IPS-15b (cell line): ENCODE measurements at regions not wholly inside any gene's neighbourhood (a gene's known extent, or its start where the extent isn't known, plus 50 kb on each side); places are given as distances from the start of the nearest gene placed in this dataset.

Source experiments
- H3K27me3 ChIP-seq: one replicate; pipeline ENCODE4 v1.6.1; 2013; ENCODE audit warnings: low read length; ENCODE audit not compliant: control insufficient read depth, insufficient read depth
- H3K36me3 ChIP-seq: one replicate; pipeline ENCODE4 v1.6.1; 2013; ENCODE audit warnings: low read length; ENCODE audit not compliant: control insufficient read depth, insufficient read depth
- H3K4me1 ChIP-seq: one replicate; pipeline ENCODE4 v1.6.1; 2013; ENCODE audit warnings: mild to moderate bottlenecking, low read length; ENCODE audit not compliant: control insufficient read depth, insufficient read depth
- H3K4me3 ChIP-seq: one replicate; pipeline ENCODE4 v1.5.1; 2013; ENCODE audit warnings: low read depth, low read length
- H3K9ac ChIP-seq: one replicate; pipeline ENCODE4 v1.6.1; 2013; ENCODE audit warnings: low read depth, mild to moderate bottlenecking, low read length
- H3K9me3 ChIP-seq: one replicate; pipeline ENCODE4 v1.6.1; 2013; ENCODE audit warnings: mild to moderate bottlenecking, low read length; ENCODE audit not compliant: control insufficient read depth, insufficient read depth

DNA sequence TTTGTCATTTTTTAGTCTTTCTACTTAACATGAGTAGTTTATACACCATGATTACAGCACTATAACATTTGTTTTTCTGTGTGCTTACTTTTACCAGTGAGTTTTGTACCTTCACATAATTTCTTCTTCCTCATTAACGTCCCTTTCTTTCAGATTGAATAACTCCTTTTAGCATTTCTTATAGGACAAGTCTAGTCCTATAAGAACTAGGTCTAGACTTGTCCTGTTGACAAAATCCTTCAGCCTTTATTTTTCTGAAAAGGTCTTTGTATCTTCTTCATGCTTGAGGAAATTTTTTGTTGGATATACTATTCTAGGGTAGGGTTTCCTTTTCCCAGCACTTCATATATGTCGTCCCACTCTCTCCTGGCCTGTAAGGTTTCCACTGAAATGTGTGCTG is 253.3 kb upstream of the ARHGAP24 start:
- Histone ChIP-seq H3K4me3 (no peak overlapping the region), H3K9ac (no peak overlapping the region), H3K4me1 (no peaks in the 10 kb centered on the region), H3K27me3 (no peaks in the 10 kb centered on the region), H3K36me3 (no peaks in the 10 kb centered on the region), H3K9me3 (peaks cover 9% of the 10 kb centered on the region)

DNA sequence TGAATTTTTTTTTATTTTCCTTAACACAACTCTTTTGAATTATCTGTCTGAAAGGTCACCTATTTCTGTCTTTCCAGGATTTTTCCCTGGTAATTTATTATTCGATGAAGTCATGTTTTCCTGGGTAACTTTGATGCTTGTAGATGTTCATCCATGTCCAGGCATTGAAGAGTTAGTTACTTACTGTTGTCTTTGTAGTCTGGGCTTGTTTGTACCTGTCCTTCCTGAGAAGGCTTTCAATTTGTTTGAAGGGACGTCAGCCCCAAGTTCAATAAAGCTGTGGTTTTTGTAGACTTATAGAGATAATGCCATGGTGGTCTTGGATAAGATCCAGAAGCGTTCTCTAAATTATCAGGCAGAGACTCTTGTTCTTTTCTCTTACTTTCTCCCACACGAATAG is 252.4 kb upstream of the ARHGAP24 start:
- Histone ChIP-seq H3K9ac (no peak overlapping the region), H3K4me1 (no peaks in the 10 kb centered on the region), H3K27me3 (no peaks in the 10 kb centered on the region), H3K4me3 (no peak overlapping the region), H3K36me3 (no peaks in the 10 kb centered on the region), H3K9me3 (peaks cover 9% of the 10 kb centered on the region)

DNA sequence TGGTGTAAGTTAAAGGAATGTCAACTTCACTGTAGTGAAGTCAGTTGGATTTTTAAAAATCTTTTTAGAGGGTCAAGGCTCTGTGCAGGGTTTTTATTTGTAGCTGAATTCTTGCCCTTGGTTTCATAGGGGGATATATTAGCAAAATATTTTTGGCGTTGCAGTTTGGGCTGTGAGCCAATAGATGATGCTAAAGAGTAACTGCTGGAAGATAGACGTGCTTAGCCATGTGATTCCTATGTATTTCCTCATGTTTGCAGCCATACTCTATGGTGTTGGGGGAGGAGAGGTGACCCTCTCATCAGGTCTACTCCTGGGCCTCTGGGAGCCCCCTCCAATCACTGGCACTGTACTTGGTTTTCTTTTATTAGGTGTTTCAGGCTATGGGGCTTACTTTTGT is 246.7 kb upstream of the ARHGAP24 start:
- Histone ChIP-seq H3K9me3 (peaks cover 5% of the 10 kb centered on the region), H3K36me3 (no peaks in the 10 kb centered on the region), H3K4me1 (no peaks in the 10 kb centered on the region), H3K9ac (no peak overlapping the region), H3K27me3 (no peaks in the 10 kb centered on the region), H3K4me3 (no peak overlapping the region)

- Histone ChIP-seq H3K4me3 (no peak overlapping the region), H3K36me3 (no peaks in the 10 kb centered on the region), H3K4me1 (no peaks in the 10 kb centered on the region), H3K9ac (no peak overlapping the region), H3K27me3 (no peaks in the 10 kb centered on the region), H3K9me3 (no peaks in the 10 kb centered on the region)
Observed at GRCh38 chr4:85233516-85233915, 241.4 kb upstream of the ARHGAP24 start.

DNA sequence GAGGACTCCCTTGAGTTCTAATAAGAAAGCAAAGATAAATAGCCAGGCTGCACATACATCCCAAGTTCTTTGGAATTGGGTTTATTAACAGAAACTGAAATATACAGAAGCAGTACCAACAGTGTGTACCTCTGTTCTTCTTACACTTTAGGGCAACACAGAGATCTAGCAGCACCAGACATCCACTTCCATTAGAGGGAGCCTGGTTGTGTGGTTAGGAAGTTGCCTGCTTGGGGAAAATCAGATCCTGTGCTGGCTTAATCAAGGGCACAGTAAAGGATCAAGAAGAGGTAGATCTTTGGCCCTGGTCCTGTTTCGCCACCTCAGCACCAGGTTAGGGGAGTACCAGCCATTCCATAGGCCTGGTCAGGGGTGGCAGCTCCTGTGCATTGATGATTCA is 231.1 kb upstream of the ARHGAP24 start:
- Histone ChIP-seq H3K9ac (no peak overlapping the region), H3K9me3 (no peaks in the 10 kb centered on the region), H3K4me1 (no peaks in the 10 kb centered on the region), H3K4me3 (no peak overlapping the region), H3K36me3 (no peaks in the 10 kb centered on the region), H3K27me3 (no peaks in the 10 kb centered on the region)

DNA sequence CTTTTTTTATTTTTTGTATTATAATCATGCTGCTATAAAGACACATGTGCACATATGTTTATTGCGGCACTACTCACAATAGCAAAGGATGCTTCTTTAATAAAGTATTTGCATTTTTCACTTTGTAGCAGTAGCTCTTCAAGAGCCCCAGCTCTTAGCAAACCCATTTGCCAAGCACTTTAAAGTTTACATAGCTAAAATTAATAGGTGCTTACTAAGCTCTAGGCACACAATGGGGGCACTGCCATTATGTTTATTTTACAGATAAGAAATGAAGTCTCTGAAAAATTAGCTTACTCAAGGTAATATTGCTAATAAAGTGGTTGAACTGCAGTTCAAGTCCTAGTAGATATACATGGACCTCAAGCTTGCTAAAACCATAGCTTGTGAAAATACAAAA is 230.3 kb upstream of the ARHGAP24 start:
- Histone ChIP-seq H3K36me3 (no peaks in the 10 kb centered on the region), H3K4me3 (no peak overlapping the region), H3K27me3 (no peaks in the 10 kb centered on the region), H3K9me3 (no peaks in the 10 kb centered on the region), H3K9ac (no peak overlapping the region), H3K4me1 (no peaks in the 10 kb centered on the region)

GRCh38 chr4:85246055-85246454 is 228.9 kb upstream of the ARHGAP24 start:
- Histone ChIP-seq H3K9ac (no peak overlapping the region), H3K9me3 (no peaks in the 10 kb centered on the region), H3K27me3 (no peaks in the 10 kb centered on the region), H3K36me3 (no peaks in the 10 kb centered on the region), H3K4me1 (peaks cover 2% of the 10 kb centered on the region), H3K4me3 (no peak overlapping the region)

DNA sequence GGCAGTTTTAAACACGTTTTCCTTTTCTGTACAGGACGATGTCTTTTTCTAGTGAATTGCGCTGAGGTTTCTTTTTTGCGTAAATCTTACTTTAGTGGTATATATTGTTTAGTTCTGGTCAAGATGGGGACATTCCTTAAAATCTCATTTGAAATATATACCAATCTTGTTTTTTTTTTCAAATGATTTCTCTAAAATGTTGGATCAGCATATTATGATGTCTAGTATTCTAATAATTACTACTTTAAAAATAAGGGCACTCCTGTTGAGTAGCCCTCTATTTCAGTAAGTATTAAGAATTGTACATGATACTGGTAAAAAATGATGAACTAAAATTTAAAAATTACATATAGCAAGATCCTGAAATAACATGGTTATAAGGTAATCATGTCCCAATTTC is 224.1 kb upstream of the ARHGAP24 start:
- no peaks in the 10 kb centered on the region for H3K27me3 ChIP-seq
- H3K36me3 ChIP-seq = no peaks in the 10 kb centered on the region
- H3K4me3 ChIP-seq = no peak overlapping the region
- H3K9ac ChIP-seq = no peak overlapping the region
- H3K4me1 ChIP-seq = peaks cover 2% of the 10 kb centered on the region
- no peaks in the 10 kb centered on the region for H3K9me3 ChIP-seq

GRCh38 chr4:85257817-85258370 is 217.1 kb upstream of the ARHGAP24 start:
- Histone ChIP-seq H3K27me3 (no peaks in the 10 kb centered on the region), H3K4me3 (no peak overlapping the region), H3K36me3 (no peaks in the 10 kb centered on the region), H3K9me3 (no peaks in the 10 kb centered on the region), H3K4me1 (no peaks in the 10 kb centered on the region), H3K9ac (no peak overlapping the region)

DNA sequence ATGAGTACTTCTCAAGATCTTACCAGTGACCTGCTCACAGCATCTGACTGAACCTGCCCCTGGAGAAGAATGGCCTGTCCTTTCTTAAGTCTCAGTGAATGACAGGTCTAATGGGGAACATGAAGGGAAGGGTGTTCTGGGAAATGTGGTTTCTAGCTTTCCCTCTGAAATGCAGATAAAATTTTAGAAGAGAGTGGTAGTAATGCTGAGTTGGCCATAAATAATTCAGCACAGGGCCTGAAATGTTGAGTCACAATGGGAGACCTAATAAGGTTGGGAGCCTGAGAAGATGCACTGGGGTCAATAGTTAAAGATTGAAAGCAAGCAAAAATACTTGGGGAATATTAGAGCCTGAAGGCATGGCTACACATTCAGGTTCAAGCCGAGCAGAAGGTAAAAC is 214.9 kb upstream of the ARHGAP24 start:
- H3K4me3 ChIP-seq = no peak overlapping the region
- no peak overlapping the region for H3K9ac ChIP-seq
- H3K4me1 ChIP-seq = no peaks in the 10 kb centered on the region
- no peaks in the 10 kb centered on the region for H3K9me3 ChIP-seq
- H3K36me3 ChIP-seq = no peaks in the 10 kb centered on the region
- no peaks in the 10 kb centered on the region for H3K27me3 ChIP-seq

- H3K27me3 ChIP-seq = no peaks in the 10 kb centered on the region
- H3K9me3 ChIP-seq = no peaks in the 10 kb centered on the region
- H3K36me3 ChIP-seq = no peaks in the 10 kb centered on the region
- H3K4me1 ChIP-seq = no peaks in the 10 kb centered on the region
- no peak overlapping the region for H3K9ac ChIP-seq
- no peak overlapping the region for H3K4me3 ChIP-seq
Observed at GRCh38 chr4:85265234-85265633, 209.7 kb upstream of the ARHGAP24 start.

GRCh38 chr4:85268188-85268587 is 206.8 kb upstream of the ARHGAP24 start:
- Histone ChIP-seq H3K4me1 (no peaks in the 10 kb centered on the region), H3K27me3 (no peaks in the 10 kb centered on the region), H3K36me3 (no peaks in the 10 kb centered on the region), H3K4me3 (no peak overlapping the region), H3K9ac (no peak overlapping the region), H3K9me3 (no peaks in the 10 kb centered on the region)

DNA sequence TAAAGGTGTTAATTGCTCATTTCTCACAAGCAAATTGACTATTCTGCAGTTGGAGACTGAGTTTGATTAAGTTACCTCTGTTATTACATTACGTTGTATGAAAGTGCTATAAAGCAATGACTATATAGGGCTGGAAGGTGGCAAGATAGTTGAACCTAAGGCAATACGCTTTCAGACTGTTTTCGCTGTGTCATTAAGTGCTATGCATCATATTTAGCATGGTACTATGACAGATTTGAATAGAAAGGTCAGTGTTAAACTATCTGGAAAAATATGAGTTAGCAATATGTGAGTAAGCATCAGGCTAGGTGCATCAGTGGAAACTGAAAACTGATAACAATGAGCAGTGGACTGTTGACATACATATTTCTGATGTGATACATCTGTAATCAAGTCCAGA is 206.0 kb upstream of the ARHGAP24 start:
- H3K27me3 ChIP-seq = no peaks in the 10 kb centered on the region
- no peaks in the 10 kb centered on the region for H3K4me1 ChIP-seq
- no peak overlapping the region for H3K4me3 ChIP-seq
- no peak overlapping the region for H3K9ac ChIP-seq
- no peaks in the 10 kb centered on the region for H3K9me3 ChIP-seq
- H3K36me3 ChIP-seq = no peaks in the 10 kb centered on the region
